ENCODE measurements at regions not wholly inside any gene's neighbourhood (a gene's known extent, or its start where the extent isn't known, plus 50 kb on each side); places are given as distances from the start of the nearest gene placed in this dataset.

- no peak for DNase-seq
Observed at GRCh38 chr4:20456407-20456806, 204.7 kb downstream of the SLIT2 start.

DNA sequence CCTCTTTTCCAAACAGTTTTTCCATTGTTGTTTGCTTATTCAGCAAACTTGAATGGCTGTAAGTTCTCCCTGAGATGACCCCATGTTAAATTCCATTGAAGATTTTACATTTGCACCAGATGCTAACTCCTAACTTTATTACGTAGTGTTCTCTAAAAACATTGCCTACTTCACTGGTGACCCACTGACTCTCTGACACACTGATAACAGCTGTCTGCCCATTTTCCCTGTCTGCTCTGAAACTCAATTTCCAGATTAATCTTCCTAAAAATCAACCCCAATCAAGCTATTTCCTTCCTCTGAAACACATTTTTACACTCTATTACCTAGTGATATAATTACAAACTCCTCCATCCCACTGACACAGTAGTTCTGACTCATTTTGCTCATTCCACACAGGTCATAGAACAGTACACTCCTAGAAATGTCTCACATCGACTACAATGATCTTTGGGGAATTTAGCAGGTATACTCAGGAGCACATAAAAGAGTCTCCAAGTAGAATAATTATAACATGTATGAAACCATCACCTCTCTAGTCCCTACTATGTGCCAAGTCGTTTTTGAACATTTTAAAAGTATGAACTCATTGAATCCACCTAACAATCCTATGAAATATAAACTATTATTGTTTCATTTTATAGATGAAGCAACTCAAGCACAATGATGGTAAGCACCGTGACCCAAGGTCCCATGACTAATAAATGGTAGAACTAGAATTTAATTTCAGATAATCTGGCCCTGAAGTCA lies 210.9 kb downstream of the SLIT2 start:
- DNase-seq = no peak

DNA sequence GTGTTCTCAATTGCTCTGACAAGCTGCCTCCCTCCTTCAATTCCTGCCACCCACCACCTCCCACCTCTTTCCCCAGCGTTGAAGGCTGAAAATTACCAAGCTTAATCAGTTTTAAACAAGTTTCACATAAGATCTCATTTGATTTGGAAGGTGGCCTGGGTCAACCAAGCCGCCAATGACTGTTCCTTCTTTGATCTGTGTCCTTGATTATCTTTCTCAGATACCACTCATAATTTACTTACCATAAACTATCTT lies 211.4 kb downstream of the SLIT2 start:
- DNase-seq = no peak

GRCh38 chr4:20464381-20464780 lies 212.7 kb downstream of the SLIT2 start:
- no peak for DNase-seq

- DNase-seq = no peak
Observed at GRCh38 chr4:20474119-20474518, 222.4 kb downstream of the SLIT2 start.

DNA sequence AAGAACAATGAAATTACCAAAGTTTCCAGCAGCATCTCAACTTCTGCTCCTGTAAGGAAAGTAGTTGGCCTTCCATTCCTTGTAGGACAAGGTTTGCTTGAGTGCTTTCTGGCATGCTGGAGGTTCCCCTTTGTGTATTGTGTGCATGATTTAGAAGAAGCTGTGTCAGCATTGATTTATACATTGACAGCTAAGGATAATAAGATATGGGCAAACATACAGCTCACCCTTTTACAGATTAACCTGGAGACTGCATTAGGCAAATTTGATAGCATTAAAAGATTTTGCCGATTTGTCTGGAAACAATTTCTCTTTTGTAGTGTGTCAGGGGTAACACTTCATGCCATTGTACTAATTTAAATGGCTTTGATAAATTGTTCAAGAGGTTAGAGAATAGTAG lies 221.8 kb upstream of the PACRGL start:
- DNase-seq = no peak

- no peak for DNase-seq
Observed at GRCh38 chr4:20480165-20480947, 219.9 kb upstream of the PACRGL start.

- no peak for DNase-seq
Observed at GRCh38 chr4:20483416-20483815, 216.8 kb upstream of the PACRGL start.

DNA sequence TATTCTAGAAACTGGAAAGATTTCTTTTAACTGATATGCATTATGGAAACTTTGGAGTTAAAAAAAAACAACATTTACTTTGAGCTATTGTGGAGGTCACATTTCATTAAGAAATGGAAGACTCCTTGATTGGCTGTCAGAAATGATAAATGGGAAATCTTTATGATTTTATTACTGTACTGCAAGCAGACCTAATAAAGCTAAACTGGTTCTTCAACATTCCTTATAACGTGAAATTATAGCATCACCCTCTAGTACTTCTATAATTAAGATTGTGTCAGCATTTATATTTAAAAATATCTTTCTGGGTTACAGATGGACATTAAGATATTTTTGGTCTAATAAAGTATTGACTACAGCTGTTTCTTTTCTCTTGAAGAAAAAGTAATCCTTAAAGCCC lies 213.8 kb upstream of the PACRGL start:
- no peak for DNase-seq

GRCh38 chr4:20487446-20487845 lies 212.8 kb upstream of the PACRGL start:
- DNase-seq = no peak

DNA sequence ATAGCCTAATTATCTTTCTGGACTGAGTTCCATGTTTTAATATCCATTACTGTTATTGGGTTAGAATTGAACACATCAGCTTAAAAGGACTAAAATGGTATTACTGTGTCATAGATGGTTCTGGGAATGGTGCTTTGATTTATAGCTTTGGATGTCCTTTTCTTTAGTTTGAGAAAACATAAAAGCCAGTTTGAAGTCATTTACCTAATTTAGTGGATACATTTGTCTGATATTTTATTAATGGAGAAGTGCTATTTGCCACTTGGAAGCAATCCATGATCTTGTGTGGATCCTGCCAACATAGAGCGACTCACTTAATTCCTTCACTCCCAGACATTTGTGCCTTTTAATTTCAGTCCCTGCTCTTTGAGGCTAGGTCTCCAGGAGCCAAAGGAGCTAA lies 212.4 kb upstream of the PACRGL start:
- no peak for DNase-seq

- no peak for DNase-seq
Observed at GRCh38 chr4:20490734-20491133, 209.5 kb upstream of the PACRGL start.

GRCh38 chr4:20493761-20494353 lies 206.4 kb upstream of the PACRGL start:
- no peak for DNase-seq

DNA sequence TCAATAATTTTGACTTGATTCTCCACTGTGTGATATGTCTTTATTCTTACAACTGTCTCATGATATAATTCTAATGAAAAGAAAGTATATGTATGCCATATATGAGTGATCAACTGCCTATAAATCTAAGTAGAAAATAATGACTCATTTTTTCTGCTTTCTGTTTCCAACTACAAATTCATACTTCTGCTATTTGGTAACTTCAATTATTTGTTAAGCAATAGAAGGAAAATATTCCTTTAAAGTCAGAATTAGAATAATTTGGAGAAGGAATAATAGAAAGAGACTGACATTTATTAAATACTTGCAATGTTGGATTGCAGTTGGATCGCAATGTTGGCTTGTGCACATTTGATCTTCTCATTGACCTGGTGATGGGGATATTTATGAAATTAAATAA lies 204.2 kb upstream of the PACRGL start:
- DNase-seq = no peak

DNA sequence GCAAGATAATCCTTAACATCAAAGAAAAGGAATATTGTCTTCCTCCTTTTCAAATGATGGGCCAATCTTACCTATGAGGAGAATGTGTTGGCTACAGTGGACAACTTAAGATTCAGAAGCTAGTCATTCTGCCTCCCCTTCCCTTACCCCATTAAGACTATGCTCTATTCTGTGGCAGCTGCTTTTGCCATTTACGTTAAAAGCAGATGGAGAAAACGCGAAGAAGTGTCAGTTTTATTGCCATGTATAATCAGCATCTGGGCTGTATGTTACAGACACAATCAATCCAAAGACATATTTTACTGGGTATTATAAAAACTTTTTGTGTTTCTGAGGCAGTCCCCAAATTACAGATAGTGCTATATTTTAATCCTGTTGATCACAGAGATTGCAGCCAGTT lies 196.1 kb upstream of the PACRGL start:
- no peak for DNase-seq

DNA sequence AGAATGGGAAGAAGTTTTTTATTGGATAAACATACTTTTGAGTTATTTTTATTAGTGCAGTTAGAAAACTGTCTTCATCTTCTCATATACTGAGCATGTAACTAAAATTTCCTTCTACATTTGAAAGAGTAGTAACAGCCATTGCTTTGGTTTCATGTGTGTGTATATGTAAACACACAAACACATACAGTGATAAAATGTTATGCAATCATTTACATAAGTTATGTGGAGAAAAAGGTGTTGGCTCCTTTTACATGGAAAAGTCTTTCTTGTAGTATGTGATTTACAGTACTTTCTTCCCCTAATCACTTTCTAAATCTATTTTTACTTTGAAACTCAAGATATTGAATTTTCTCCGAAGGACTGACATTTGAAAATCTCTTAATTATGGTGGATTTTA lies 194.3 kb upstream of the PACRGL start:
- no peak for DNase-seq

DNA sequence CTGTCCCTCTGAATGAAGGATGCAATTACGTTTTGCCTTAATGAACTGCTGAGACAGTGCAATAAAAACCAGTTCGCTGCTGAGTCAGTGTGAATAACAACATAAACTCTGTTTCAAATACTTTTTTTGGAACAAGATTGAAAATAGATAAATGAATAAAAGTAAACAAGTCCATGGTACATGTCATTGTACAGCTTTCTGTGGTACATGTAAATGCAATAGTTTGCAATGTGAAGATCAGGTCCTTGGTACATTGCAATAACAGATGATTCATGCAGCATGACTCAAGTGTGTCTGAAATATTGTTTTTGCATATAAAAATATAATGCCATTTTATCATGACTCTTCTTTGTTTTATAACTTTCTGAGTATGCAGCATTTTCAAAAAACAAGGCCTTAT lies 193.4 kb upstream of the PACRGL start:
- DNase-seq = no peak

GRCh38 chr4:20509315-20509714 lies 190.9 kb upstream of the PACRGL start:
- no peak for DNase-seq

DNA sequence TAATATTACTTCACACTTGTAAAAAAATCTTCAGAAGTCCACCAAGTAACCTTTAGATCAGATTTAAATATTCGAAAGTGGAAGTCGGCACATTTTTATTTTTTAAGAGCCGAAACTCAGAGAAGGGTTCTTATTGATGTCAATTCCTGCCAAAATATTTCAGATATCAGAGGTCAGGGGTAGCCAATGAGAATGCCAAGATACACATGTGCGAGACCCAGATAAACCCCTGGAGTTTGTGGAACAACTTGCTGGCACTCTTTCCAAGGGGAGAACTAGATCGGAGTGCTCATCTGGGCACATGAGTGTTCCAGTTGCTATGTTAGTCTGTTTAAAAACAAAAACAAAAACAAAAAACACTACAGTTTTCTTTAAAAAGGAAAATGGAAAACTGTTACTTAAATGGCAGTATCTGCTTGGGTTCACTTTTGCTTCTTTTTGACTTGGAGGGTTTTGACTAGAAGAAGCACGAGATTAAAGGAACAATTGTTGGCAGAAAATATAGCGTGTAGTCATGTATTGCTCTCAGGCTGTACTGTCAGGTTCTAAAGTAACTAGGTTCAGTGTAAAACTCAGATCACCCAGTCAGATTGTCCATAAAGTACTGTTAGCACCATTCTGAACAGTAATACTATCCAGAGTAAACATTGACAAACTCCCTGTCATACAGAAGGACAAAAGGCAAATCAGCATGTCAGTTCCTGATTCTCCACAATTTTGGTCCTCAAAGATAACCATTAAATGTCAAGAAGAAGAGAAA lies 188.0 kb upstream of the PACRGL start:
- DNase-seq = no peak

DNA sequence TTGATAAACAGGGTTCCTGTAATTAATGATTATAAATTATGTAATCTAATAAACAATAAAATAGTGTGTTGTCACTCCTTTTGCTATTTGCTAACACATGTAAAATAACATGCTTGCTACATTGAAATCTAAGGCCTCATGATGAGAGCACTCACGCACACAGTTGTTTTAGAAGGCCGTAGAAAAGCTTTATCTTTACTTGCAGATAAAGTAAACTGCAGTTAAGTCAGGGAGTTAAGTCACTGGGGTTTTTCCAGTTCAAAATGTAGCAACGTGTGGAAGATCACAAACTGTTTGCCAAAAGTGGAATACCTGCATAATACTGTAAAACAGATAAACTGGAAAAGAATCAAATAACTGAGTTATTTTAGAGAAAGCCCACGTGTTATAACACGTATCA lies 187.3 kb upstream of the PACRGL start:
- DNase-seq = no peak

GRCh38 chr4:20520901-20521300 lies 179.4 kb upstream of the PACRGL start:
- DNase-seq = no peak

DNA sequence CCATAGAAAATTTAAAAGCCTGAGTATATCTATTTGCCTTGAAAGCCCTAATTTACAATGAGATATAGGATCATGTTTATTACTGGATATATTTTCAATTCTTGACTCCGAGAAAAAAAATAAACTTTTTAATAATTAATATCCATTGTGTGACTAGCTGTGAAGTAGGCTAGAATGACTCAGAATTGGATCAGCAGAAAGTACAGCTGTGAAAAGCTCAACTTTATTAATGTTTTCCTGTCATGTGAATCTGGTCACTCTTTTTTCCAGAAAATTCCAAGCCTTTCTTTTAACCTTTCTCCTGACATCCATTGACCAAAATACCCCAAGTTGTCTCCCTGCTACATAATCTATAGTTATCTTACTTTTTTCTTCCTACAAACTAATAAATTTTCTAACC lies 171.8 kb upstream of the PACRGL start:
- no peak for DNase-seq

DNA sequence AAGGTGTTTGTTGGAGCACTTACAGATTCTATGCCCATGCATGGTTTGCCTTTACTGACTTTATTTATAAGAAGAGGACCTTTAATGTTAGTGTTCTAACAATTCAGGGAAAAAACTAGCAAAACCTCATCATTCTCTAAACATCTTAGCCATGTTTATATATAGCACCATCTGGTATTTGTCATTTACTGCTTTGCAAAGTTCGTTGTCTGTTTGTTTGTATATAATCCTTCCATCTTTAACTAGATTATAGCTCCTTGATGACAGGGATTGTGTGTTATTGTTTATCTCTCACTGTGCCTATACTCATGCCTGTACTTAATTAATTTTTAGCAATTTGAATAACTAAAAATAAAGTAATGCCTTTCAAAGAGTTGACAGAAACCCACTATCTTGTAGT lies 170.6 kb upstream of the PACRGL start:
- no peak for DNase-seq

Data from hematopoietic multipotent progenitor cell treated with erythropoietin and hydrocortisone succinate and interleukin-3 and kit ligand, for 8 days (in vitro differentiated cells).